Coronary artery (tissue), 2 donors: ENCODE measurements at regions not wholly inside any gene's neighbourhood (a gene's known extent, or its start where the extent isn't known, plus 50 kb on each side); places are given as distances from the start of the nearest gene placed in this dataset.

Source experiments
- DNase-seq: peaks from one replicate; pipeline ENCODE4 v3.0.0-alpha.2; 2017; ENCODE audit warnings: low spot score
- H3K27ac ChIP-seq, 2 donors: fragments of 200-600 bp; sonication (generic); one replicate each; pipeline ENCODE4 v1.5.1; 2016 to 2019
- H3K4me3 ChIP-seq: fragments of 200-600 bp; sonication (generic); 2 replicates; pipeline ENCODE4 v1.5.1; 2016; ENCODE audit warnings: mild to moderate bottlenecking, moderate library complexity
- CTCF ChIP-seq: fragments of 200-600 bp; sonication (generic); IDR thresholded peaks from one replicate; pipeline ENCODE4 v1.5.1; 2019; ENCODE audit warnings: antibody characterized with exemption

- no peak for TF ChIP-seq CTCF
- no peak overlapping the region for H3K4me3 ChIP-seq
- DNase-seq = no peak
- H3K27ac ChIP-seq = no peak overlapping the region
Measured at GRCh38 chr9:81371824-81372223, 317.5 kb downstream of the TLE1 start.

- Histone ChIP-seq H3K4me3 (no peak overlapping the region), H3K27ac (no peak overlapping the region)
- TF ChIP-seq CTCF = no peak
- no peak for DNase-seq
Measured at GRCh38 chr9:81370650-81371049, 318.7 kb downstream of the TLE1 start.

- no peak for TF ChIP-seq CTCF
Measured at GRCh38 chr9:81370096-81370495, 319.3 kb downstream of the TLE1 start.

GRCh38 chr9:81369121-81369520, 320.2 kb downstream of the TLE1 start:
- no peak for DNase-seq

More at GRCh38 chr9:81370096-81370495, 319.3 kb downstream of the TLE1 start:
- Histone ChIP-seq H3K27ac (no peak overlapping the region), H3K4me3 (no peak overlapping the region)
- no peak for DNase-seq

GRCh38 chr9:81363916-81364480, 325.3 kb downstream of the TLE1 start:
- H3K4me3 ChIP-seq = no peak overlapping the region
- TF ChIP-seq CTCF = no peak
- no peak for DNase-seq
- H3K27ac ChIP-seq = no peak overlapping the region

More at GRCh38 chr9:81369121-81369520, 320.2 kb downstream of the TLE1 start:
- H3K4me3 ChIP-seq = no peak overlapping the region
- no peak for TF ChIP-seq CTCF
- H3K27ac ChIP-seq = no peak overlapping the region

GRCh38 chr9:81361296-81361695, 328.1 kb downstream of the TLE1 start:
- no peak overlapping the region for H3K27ac ChIP-seq
- DNase-seq = no peak
- TF ChIP-seq CTCF = no peak
- no peak overlapping the region for H3K4me3 ChIP-seq

GRCh38 chr9:81351166-81351565, 338.2 kb downstream of the TLE1 start:
- DNase-seq = no peak
- no peak for TF ChIP-seq CTCF
- Histone ChIP-seq H3K27ac (no peak overlapping the region), H3K4me3 (no peak overlapping the region)
